ENCODE measurements at regions not wholly inside any gene's neighbourhood (a gene's known extent, or its start where the extent isn't known, plus 50 kb on each side); places are given as distances from the start of the nearest gene placed in this dataset.
"Not testable (repeated sequence)": the region's sequence is repeated elsewhere in the genome, so short reads cannot be mapped to it uniquely, and the experiment has no call there.

- DNase-seq (no peak), ATAC-seq (ENCODE audit: low read depth) (no peak)
- Mint-ChIP-seq H3K9me3 (no peaks in the 10 kb centered on the region), H3K27ac (no peak overlapping the region), H3K4me1 (peaks cover 4% of the 10 kb centered on the region), H3K4me3 (no peak overlapping the region), H3K36me3 (no peaks in the 10 kb centered on the region), H3K27me3 (no peaks in the 10 kb centered on the region)
- POLR2A ChIA-PET: no interaction called here
Measured at GRCh38 chr10:21052072-21052708, 155.1 kb upstream of the NEBL start.

- POLR2A ChIA-PET: no interaction called here
Measured at GRCh38 chr10:21049482-21049881, 152.4 kb upstream of the NEBL start.

GRCh38 chr10:21048068-21048467 is 151.0 kb upstream of the NEBL start:
- DNase-seq (no peak), ATAC-seq (ENCODE audit: low read depth) (no peak)
- Mint-ChIP-seq H3K9me3 (no peaks in the 10 kb centered on the region), H3K4me1 (no peaks in the 10 kb centered on the region), H3K27me3 (no peaks in the 10 kb centered on the region), H3K4me3 (no peak overlapping the region), H3K27ac (no peak overlapping the region), H3K36me3 (no peaks in the 10 kb centered on the region)
- POLR2A ChIA-PET: no interaction called here

More at GRCh38 chr10:21049482-21049881, 152.4 kb upstream of the NEBL start:
- no peak for DNase-seq
- Mint-ChIP-seq H3K27me3 (no peaks in the 10 kb centered on the region), H3K9me3 (no peaks in the 10 kb centered on the region), H3K4me1 (no peaks in the 10 kb centered on the region), H3K27ac (no peak overlapping the region), H3K36me3 (no peaks in the 10 kb centered on the region), H3K4me3 (no peak overlapping the region)
- ATAC-seq (ENCODE audit: low read depth): no peak

- DNase-seq (no peak), ATAC-seq (ENCODE audit: low read depth) (no peak)
- Mint-ChIP-seq H3K27ac (no peak overlapping the region), H3K4me1 (no peaks in the 10 kb centered on the region), H3K4me3 (no peak overlapping the region), H3K36me3 (no peaks in the 10 kb centered on the region), H3K9me3 (no peaks in the 10 kb centered on the region), H3K27me3 (no peaks in the 10 kb centered on the region)
- POLR2A ChIA-PET: no interaction called here
Measured at GRCh38 chr10:21047511-21047910, 150.4 kb upstream of the NEBL start.

- POLR2A ChIA-PET: no interaction called here
- no peaks in the 10 kb centered on the region for H3K9me3 Mint-ChIP-seq
- H3K4me1 Mint-ChIP-seq: no peaks in the 10 kb centered on the region
Measured at GRCh38 chr10:21047096-21047495, 150.0 kb upstream of the NEBL start.

GRCh38 chr10:21043044-21043443 is 145.9 kb upstream of the NEBL start:
- H3K27me3 Mint-ChIP-seq: no peaks in the 10 kb centered on the region
- POLR2A ChIA-PET: no interaction called here
- H3K27ac Mint-ChIP-seq: no peak overlapping the region
- no peaks in the 10 kb centered on the region for H3K36me3 Mint-ChIP-seq
- ATAC-seq (ENCODE audit: low read depth) (no peak), DNase-seq (no peak)
- peaks cover 2% of the 10 kb centered on the region for H3K9me3 Mint-ChIP-seq
- H3K4me1 Mint-ChIP-seq: no peaks in the 10 kb centered on the region
- H3K4me3 Mint-ChIP-seq: no peak overlapping the region

More at GRCh38 chr10:21047096-21047495, 150.0 kb upstream of the NEBL start:
- no peaks in the 10 kb centered on the region for H3K27me3 Mint-ChIP-seq
- ATAC-seq (ENCODE audit: low read depth) (no peak), DNase-seq (no peak)
- H3K4me3 Mint-ChIP-seq: no peak overlapping the region
- H3K36me3 Mint-ChIP-seq: no peaks in the 10 kb centered on the region
- H3K27ac Mint-ChIP-seq: no peak overlapping the region

GRCh38 chr10:21042536-21042935 is 145.4 kb upstream of the NEBL start:
- peaks cover 2% of the 10 kb centered on the region for H3K9me3 Mint-ChIP-seq
- POLR2A ChIA-PET: no interaction called here
- no peak for ATAC-seq (ENCODE audit: low read depth)
- H3K4me1 Mint-ChIP-seq: no peaks in the 10 kb centered on the region
- no peak for DNase-seq
- no peak overlapping the region for H3K4me3 Mint-ChIP-seq
- no peak overlapping the region for H3K27ac Mint-ChIP-seq
- no peaks in the 10 kb centered on the region for H3K36me3 Mint-ChIP-seq
- no peaks in the 10 kb centered on the region for H3K27me3 Mint-ChIP-seq

GRCh38 chr10:21041763-21042458 is 144.8 kb upstream of the NEBL start:
- H3K27ac Mint-ChIP-seq: no peak overlapping the region
- POLR2A ChIA-PET: no interaction called here
- ATAC-seq (ENCODE audit: low read depth): no peak
- H3K4me3 Mint-ChIP-seq: no peak overlapping the region
- DNase-seq: no peak
- H3K4me1 Mint-ChIP-seq: no peaks in the 10 kb centered on the region
- H3K36me3 Mint-ChIP-seq: no peaks in the 10 kb centered on the region
- peaks cover 2% of the 10 kb centered on the region for H3K9me3 Mint-ChIP-seq
- no peaks in the 10 kb centered on the region for H3K27me3 Mint-ChIP-seq

- DNase-seq: no peak
- ATAC-seq (ENCODE audit: low read depth): no peak
- no peaks in the 10 kb centered on the region for H3K27me3 Mint-ChIP-seq
- no peak overlapping the region for H3K4me3 Mint-ChIP-seq
- no peaks in the 10 kb centered on the region for H3K36me3 Mint-ChIP-seq
- no peak overlapping the region for H3K27ac Mint-ChIP-seq
- no peaks in the 10 kb centered on the region for H3K4me1 Mint-ChIP-seq
- POLR2A ChIA-PET: no interaction called here
- H3K9me3 Mint-ChIP-seq: peaks cover 2% of the 10 kb centered on the region
Measured at GRCh38 chr10:21039721-21040120, 142.6 kb upstream of the NEBL start.

- Mint-ChIP-seq H3K27ac (no peak overlapping the region), H3K9me3 (peaks cover 2% of the 10 kb centered on the region), H3K4me1 (no peaks in the 10 kb centered on the region), H3K27me3 (no peaks in the 10 kb centered on the region), H3K4me3 (no peak overlapping the region), H3K36me3 (no peaks in the 10 kb centered on the region)
- DNase-seq (no peak), ATAC-seq (ENCODE audit: low read depth) (no peak)
- POLR2A ChIA-PET: no interaction called here
Measured at GRCh38 chr10:21036757-21037156, 139.6 kb upstream of the NEBL start.

- H3K4me3 Mint-ChIP-seq; POLR2A ChIA-PET; H3K27me3 Mint-ChIP-seq; DNase-seq; H3K4me1 Mint-ChIP-seq; H3K9me3 Mint-ChIP-seq; ATAC-seq (ENCODE audit: low read depth); H3K36me3 Mint-ChIP-seq; H3K27ac Mint-ChIP-seq: not testable (repeated sequence)
Measured at GRCh38 chr10:21034770-21035169, 137.7 kb upstream of the NEBL start.

- H3K27me3 Mint-ChIP-seq: no peaks in the 10 kb centered on the region
- H3K4me1 Mint-ChIP-seq: no peaks in the 10 kb centered on the region
- POLR2A ChIA-PET: no interaction called here
- ATAC-seq (ENCODE audit: low read depth) (no peak), DNase-seq (no peak)
- H3K36me3 Mint-ChIP-seq: no peaks in the 10 kb centered on the region
- no peak overlapping the region for H3K4me3 Mint-ChIP-seq
- no peak overlapping the region for H3K27ac Mint-ChIP-seq
- peaks cover 4% of the 10 kb centered on the region for H3K9me3 Mint-ChIP-seq
Measured at GRCh38 chr10:21034241-21034640, 137.1 kb upstream of the NEBL start.

GRCh38 chr10:21032587-21033319 is 135.6 kb upstream of the NEBL start:
- no peaks in the 10 kb centered on the region for H3K27me3 Mint-ChIP-seq
- H3K4me3 Mint-ChIP-seq: no peak overlapping the region
- no peaks in the 10 kb centered on the region for H3K4me1 Mint-ChIP-seq
- H3K9me3 Mint-ChIP-seq: peaks cover 2% of the 10 kb centered on the region
- H3K27ac Mint-ChIP-seq: no peak overlapping the region
- H3K36me3 Mint-ChIP-seq: no peaks in the 10 kb centered on the region
- ATAC-seq (ENCODE audit: low read depth): no peak
- POLR2A ChIA-PET: no interaction called here
- no peak for DNase-seq

- Mint-ChIP-seq H3K27ac (no peak overlapping the region), H3K9me3 (peaks cover 2% of the 10 kb centered on the region), H3K4me3 (no peak overlapping the region), H3K27me3 (no peaks in the 10 kb centered on the region), H3K4me1 (no peaks in the 10 kb centered on the region), H3K36me3 (no peaks in the 10 kb centered on the region)
- DNase-seq (no peak), ATAC-seq (ENCODE audit: low read depth) (no peak)
- POLR2A ChIA-PET: no interaction called here
Measured at GRCh38 chr10:21031232-21031795, 134.2 kb upstream of the NEBL start.

All from activated naive CD8-positive, alpha-beta T cell treated with anti-CD3 and anti-CD28 coated beads, Interleukin-2, amount 10 ng/mL, durations not matched to agents 7 days and 5 days (primary cell).